D341Med (cell line): ENCODE measurements at regions not wholly inside any gene's neighbourhood (a gene's known extent, or its start where the extent isn't known, plus 50 kb on each side); places are given as distances from the start of the nearest gene placed in this dataset.
"Not testable (repeated sequence)": the region's sequence is repeated elsewhere in the genome, so short reads cannot be mapped to it uniquely, and the experiment has no call there.

ENCODE experiments used
- DNase-seq: peaks from one replicate; pipeline ENCODE4 v3.0.0; 2012; ENCODE audit warnings: low spot score

- no peak for DNase-seq
These were observed 596.6 kb downstream of the KCTD12 start for GRCh38 chr13:76289558-76289957.

- DNase-seq: no peak
These were observed 600.0 kb downstream of the KCTD12 start for GRCh38 chr13:76286178-76286577.

- no peak for DNase-seq
These were observed 600.7 kb downstream of the KCTD12 start for GRCh38 chr13:76285463-76285862.

- DNase-seq: not testable (repeated sequence)
These were observed 606.4 kb downstream of the KCTD12 start for GRCh38 chr13:76279766-76280165.

- DNase-seq: no peak
These were observed 614.4 kb downstream of the KCTD12 start for GRCh38 chr13:76271728-76272232.

- DNase-seq: not testable (repeated sequence)
These were observed 617.9 kb downstream of the KCTD12 start for GRCh38 chr13:76268307-76268706.

- no peak for DNase-seq
These were observed 619.0 kb downstream of the KCTD12 start for GRCh38 chr13:76267216-76267615.

- no peak for DNase-seq
These were observed 619.6 kb downstream of the KCTD12 start for GRCh38 chr13:76266561-76266960.

GRCh38 chr13:76250211-76250610 is 614.1 kb downstream of the LMO7 start:
- no peak for DNase-seq

- no peak for DNase-seq
These were observed 609.8 kb downstream of the LMO7 start for GRCh38 chr13:76245920-76246319.

- DNase-seq: no peak
These were observed 609.1 kb downstream of the LMO7 start for GRCh38 chr13:76245211-76245610.

- not testable (repeated sequence) for DNase-seq
These were observed 607.0 kb downstream of the LMO7 start for GRCh38 chr13:76243120-76243519.

GRCh38 chr13:76239031-76239680 is 603.0 kb downstream of the LMO7 start:
- DNase-seq: no peak

GRCh38 chr13:76231522-76232167 is 595.5 kb downstream of the LMO7 start:
- no peak for DNase-seq

- DNase-seq: no peak
These were observed 593.2 kb downstream of the LMO7 start for GRCh38 chr13:76229281-76229680.

GRCh38 chr13:76226941-76227340 is 590.8 kb downstream of the LMO7 start:
- DNase-seq: no peak

- DNase-seq: no peak
These were observed 589.8 kb downstream of the LMO7 start for GRCh38 chr13:76225815-76226489.

- DNase-seq: no peak
These were observed 587.9 kb downstream of the LMO7 start for GRCh38 chr13:76223999-76224398.

- DNase-seq: no peak
These were observed 587.4 kb downstream of the LMO7 start for GRCh38 chr13:76223565-76223964.

GRCh38 chr13:76222511-76222910 is 586.4 kb downstream of the LMO7 start:
- no peak for DNase-seq

- no peak for DNase-seq
These were observed 580.6 kb downstream of the LMO7 start for GRCh38 chr13:76216729-76217128.

GRCh38 chr13:76214001-76214400 is 577.9 kb downstream of the LMO7 start:
- DNase-seq: no peak

- DNase-seq: no peak
These were observed 577.3 kb downstream of the LMO7 start for GRCh38 chr13:76213423-76213904.
